ENCODE measurements at regions not wholly inside any gene's neighbourhood (a gene's known extent, or its start where the extent isn't known, plus 50 kb on each side); places are given as distances from the start of the nearest gene placed in this dataset.
"Not testable (repeated sequence)": the region's sequence is repeated elsewhere in the genome, so short reads cannot be mapped to it uniquely, and the experiment has no call there.

GRCh38 chr1:37360011-37360410 lies 114.4 kb upstream of the ZC3H12A start:
- DNase-seq (no peak), ATAC-seq (no peak)
- Histone ChIP-seq H3K9me3 (ENCODE audit: control insufficient read depth, low read length) (no peaks in the 10 kb centered on the region), H3K4me3 (ENCODE audit: low read length) (no peak overlapping the region), H3K27me3 (ENCODE audit: control insufficient read depth, insufficient read depth) (no peaks in the 10 kb centered on the region), H3K4me1 (ENCODE audit: control insufficient read depth, insufficient read depth, low read length) (no peaks in the 10 kb centered on the region), H3K27ac (ENCODE audit: low read length) (no peak overlapping the region)
- intact Hi-C loops (cut with DNase I), result no loop called here
- WGBS, result 50% methylated on average over 6 of the region's 6 CpGs

DNA sequence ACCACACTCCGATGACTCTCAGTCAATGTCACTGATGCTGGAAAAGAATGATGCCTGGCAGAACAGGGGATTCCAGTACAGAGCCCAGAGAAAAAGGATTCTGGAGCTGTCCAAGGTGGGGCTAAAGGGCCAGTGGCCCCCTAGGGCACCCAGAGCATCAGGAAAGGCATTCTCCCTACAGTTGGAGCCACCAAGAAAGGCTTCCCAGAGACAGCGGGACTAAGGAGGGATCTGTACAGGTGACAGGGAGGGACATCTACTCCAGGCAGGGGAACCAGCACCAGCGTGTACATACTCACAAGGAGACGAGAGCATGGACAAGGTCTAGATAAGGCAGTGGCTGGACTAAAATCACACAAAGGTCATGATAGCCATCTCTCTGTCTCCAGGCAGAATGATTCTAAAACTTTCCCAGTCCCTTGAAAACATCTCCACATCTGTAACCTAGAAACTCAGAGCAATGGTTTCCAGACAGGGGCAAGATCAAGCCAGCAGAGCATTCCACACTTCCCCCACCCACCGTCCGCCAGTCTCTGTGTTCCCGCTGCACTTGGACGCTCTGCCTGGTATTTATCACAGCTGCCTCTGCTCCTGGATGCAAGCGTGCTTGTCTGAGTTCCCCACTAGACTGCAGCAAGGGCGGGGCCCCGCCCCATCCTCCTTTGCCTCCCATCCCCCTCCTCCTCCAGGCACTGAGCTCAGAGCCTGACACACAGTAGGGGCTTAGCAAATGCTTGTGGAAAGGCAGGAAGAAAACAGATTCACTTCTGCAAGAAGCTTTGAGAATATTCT lies 111.6 kb upstream of the ZC3H12A start:
- DNase-seq (peak in 1 of 3 donors; percentile 58), ATAC-seq (peak in 1 of 2 donors; percentile 26)
- Histone ChIP-seq H3K9me3 (ENCODE audit: control insufficient read depth, low read length) (no peaks in the 10 kb centered on the region), H3K4me3 (ENCODE audit: low read length) (no peak overlapping the region), H3K4me1 (ENCODE audit: control insufficient read depth, insufficient read depth, low read length) (no peaks in the 10 kb centered on the region), H3K27ac (ENCODE audit: low read length) (no peak overlapping the region), H3K27me3 (ENCODE audit: control insufficient read depth, insufficient read depth) (no peaks in the 10 kb centered on the region)
- 18% methylated on average over 11 of the region's 11 CpGs for WGBS
- intact Hi-C loops (cut with DNase I), result no loop called here

GRCh38 chr1:37363535-37363934 lies 110.8 kb upstream of the ZC3H12A start:
- no peaks in the 10 kb centered on the region for H3K9me3 ChIP-seq (ENCODE audit: control insufficient read depth, low read length)
- DNase-seq (no peak), ATAC-seq (no peak)
- intact Hi-C loops (cut with DNase I), result no loop called here
- H3K27ac ChIP-seq (ENCODE audit: low read length), result no peak overlapping the region
- no peaks in the 10 kb centered on the region for H3K27me3 ChIP-seq (ENCODE audit: control insufficient read depth, insufficient read depth)
- WGBS, result 57% methylated on average over 4 of the region's 4 CpGs
- H3K4me3 ChIP-seq (ENCODE audit: low read length), result no peak overlapping the region
- H3K4me1 ChIP-seq (ENCODE audit: control insufficient read depth, insufficient read depth, low read length), result no peaks in the 10 kb centered on the region

- WGBS, result 59% methylated on average over 3 of the region's 3 CpGs
- DNase-seq; H3K9me3 ChIP-seq (ENCODE audit: control insufficient read depth, low read length); H3K27me3 ChIP-seq (ENCODE audit: control insufficient read depth, insufficient read depth); H3K27ac ChIP-seq (ENCODE audit: low read length); ATAC-seq; H3K4me3 ChIP-seq (ENCODE audit: low read length); H3K4me1 ChIP-seq (ENCODE audit: control insufficient read depth, insufficient read depth, low read length); intact Hi-C loops (cut with DNase I): not testable (repeated sequence)
These were observed 105.6 kb upstream of the ZC3H12A start for GRCh38 chr1:37368665-37369315.

GRCh38 chr1:37372302-37372701 lies 102.1 kb upstream of the ZC3H12A start:
- 62% methylated on average over 2 of the region's 2 CpGs for WGBS
- Histone ChIP-seq H3K4me3 (ENCODE audit: low read length) (no peak overlapping the region), H3K27ac (ENCODE audit: low read length) (no peak overlapping the region), H3K27me3 (ENCODE audit: control insufficient read depth, insufficient read depth) (no peaks in the 10 kb centered on the region), H3K4me1 (ENCODE audit: control insufficient read depth, insufficient read depth, low read length) (no peaks in the 10 kb centered on the region), H3K9me3 (ENCODE audit: control insufficient read depth, low read length) (no peaks in the 10 kb centered on the region)
- no peak for DNase-seq
- ATAC-seq, result no peak
- intact Hi-C loops (cut with DNase I), result no loop called here

DNA sequence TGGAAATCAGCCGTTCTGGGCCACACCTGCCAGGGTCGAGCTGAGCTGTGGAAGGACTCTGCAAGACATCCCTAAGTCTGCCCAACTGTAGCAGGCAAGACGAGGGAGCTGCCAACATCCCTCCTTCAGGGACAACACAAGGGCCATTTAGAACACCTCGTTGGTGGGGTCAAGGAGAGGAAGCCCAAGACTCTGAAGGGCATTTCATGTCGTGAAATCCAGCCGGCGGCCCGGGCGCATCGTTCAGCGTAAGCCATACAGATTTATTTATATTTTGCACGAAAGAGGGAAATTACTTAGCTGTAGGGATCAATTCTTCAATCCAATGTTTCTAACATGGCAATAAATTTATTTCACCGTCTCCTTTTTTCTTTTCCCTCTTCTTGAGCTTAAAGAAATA lies 101.7 kb upstream of the ZC3H12A start:
- no peak for ATAC-seq
- Histone ChIP-seq H3K27ac (ENCODE audit: low read length) (no peak overlapping the region), H3K27me3 (ENCODE audit: control insufficient read depth, insufficient read depth) (no peaks in the 10 kb centered on the region), H3K4me1 (ENCODE audit: control insufficient read depth, insufficient read depth, low read length) (no peaks in the 10 kb centered on the region), H3K9me3 (ENCODE audit: control insufficient read depth, low read length) (no peaks in the 10 kb centered on the region), H3K4me3 (ENCODE audit: low read length) (no peak overlapping the region)
- no peak for DNase-seq
- 77% methylated on average over 13 of the region's 13 CpGs for WGBS
- intact Hi-C loops (cut with DNase I), result no loop called here

- no peaks in the 10 kb centered on the region for H3K9me3 ChIP-seq (ENCODE audit: control insufficient read depth, low read length)
- intact Hi-C loops (cut with DNase I), result no loop called here
- H3K4me3 ChIP-seq (ENCODE audit: low read length), result no peak overlapping the region
- ATAC-seq (no peak), DNase-seq (no peak)
- WGBS, result 72% methylated on average over 3 of the region's 3 CpGs
- no peaks in the 10 kb centered on the region for H3K27me3 ChIP-seq (ENCODE audit: control insufficient read depth, insufficient read depth)
- no peaks in the 10 kb centered on the region for H3K4me1 ChIP-seq (ENCODE audit: control insufficient read depth, insufficient read depth, low read length)
- H3K27ac ChIP-seq (ENCODE audit: low read length), result no peak overlapping the region
These were observed 101.0 kb upstream of the ZC3H12A start for GRCh38 chr1:37373413-37373812.

DNA sequence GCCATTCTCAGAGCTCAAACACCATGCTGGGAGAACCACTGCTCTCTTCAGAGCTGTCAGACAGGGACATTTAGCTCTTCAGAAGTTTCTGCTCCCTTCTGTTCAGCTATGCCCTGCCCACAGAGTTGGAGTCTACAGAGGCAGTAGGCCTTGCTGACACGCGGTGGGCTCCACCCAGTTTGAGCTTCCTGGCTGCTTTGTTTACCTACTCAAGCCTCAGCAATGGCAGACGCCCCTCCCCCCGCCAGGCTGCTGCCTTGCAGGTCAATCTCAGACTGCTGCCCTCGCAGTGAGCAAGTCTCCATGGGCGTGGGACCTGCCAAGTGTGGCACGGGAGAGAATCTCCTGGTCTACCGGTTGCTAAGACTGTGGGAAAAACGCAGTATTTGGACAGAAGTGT lies 93.8 kb upstream of the ZC3H12A start:
- H3K27ac ChIP-seq (ENCODE audit: low read length); ATAC-seq; H3K27me3 ChIP-seq (ENCODE audit: control insufficient read depth, insufficient read depth); intact Hi-C loops (cut with DNase I); H3K4me3 ChIP-seq (ENCODE audit: low read length); H3K9me3 ChIP-seq (ENCODE audit: control insufficient read depth, low read length); DNase-seq; H3K4me1 ChIP-seq (ENCODE audit: control insufficient read depth, insufficient read depth, low read length): not testable (repeated sequence)
- 50% methylated on average over 9 of the region's 9 CpGs for WGBS

DNA sequence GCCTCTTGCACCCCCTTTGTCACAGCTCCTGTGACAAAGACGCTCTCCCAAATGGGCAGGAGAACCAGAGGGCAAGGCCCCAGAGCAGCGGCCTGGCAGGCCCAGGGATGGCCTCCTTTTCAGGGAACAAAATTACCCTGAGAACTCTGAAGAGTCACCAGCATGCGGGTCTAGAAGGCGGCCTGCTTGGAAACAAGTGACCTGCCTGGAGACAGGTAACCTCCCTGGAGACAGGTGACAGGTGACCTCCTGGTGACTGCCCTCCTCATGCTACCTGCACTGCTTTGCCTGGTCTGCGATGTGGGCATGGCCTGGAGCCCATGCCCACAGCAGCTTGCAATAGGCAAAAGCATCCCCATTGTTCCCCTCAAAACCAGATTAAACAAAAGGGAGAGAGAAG lies 86.5 kb upstream of the ZC3H12A start:
- Histone ChIP-seq H3K27me3 (ENCODE audit: control insufficient read depth, insufficient read depth) (no peaks in the 10 kb centered on the region), H3K9me3 (ENCODE audit: control insufficient read depth, low read length) (no peaks in the 10 kb centered on the region), H3K4me3 (ENCODE audit: low read length) (no peak overlapping the region), H3K27ac (ENCODE audit: low read length) (no peak overlapping the region), H3K4me1 (ENCODE audit: control insufficient read depth, insufficient read depth, low read length) (no peaks in the 10 kb centered on the region)
- 82% methylated on average over 5 of the region's 5 CpGs for WGBS
- DNase-seq (no peak), ATAC-seq (no peak)
- intact Hi-C loops (cut with DNase I), result no loop called here

- no peaks in the 10 kb centered on the region for H3K4me1 ChIP-seq (ENCODE audit: control insufficient read depth, insufficient read depth, low read length)
- intact Hi-C loops (cut with DNase I), result no loop called here
- ATAC-seq, result no peak
- H3K4me3 ChIP-seq (ENCODE audit: low read length), result no peak overlapping the region
- WGBS, result 83% methylated on average over 6 of the region's 6 CpGs
- no peaks in the 10 kb centered on the region for H3K9me3 ChIP-seq (ENCODE audit: control insufficient read depth, low read length)
- H3K27ac ChIP-seq (ENCODE audit: low read length), result no peak overlapping the region
- H3K27me3 ChIP-seq (ENCODE audit: control insufficient read depth, insufficient read depth), result no peaks in the 10 kb centered on the region
- no peak for DNase-seq
These were observed 85.1 kb upstream of the ZC3H12A start for GRCh38 chr1:37389327-37389726.

- intact Hi-C loops (cut with DNase I), result no loop called here
- no peak for ATAC-seq
- no peaks in the 10 kb centered on the region for H3K4me1 ChIP-seq (ENCODE audit: control insufficient read depth, insufficient read depth, low read length)
- no peak overlapping the region for H3K4me3 ChIP-seq (ENCODE audit: low read length)
- WGBS, result 14% methylated on average over 11 of the region's 11 CpGs
- H3K27ac ChIP-seq (ENCODE audit: low read length), result no peak overlapping the region
- DNase-seq, result no peak
- H3K9me3 ChIP-seq (ENCODE audit: control insufficient read depth, low read length), result no peaks in the 10 kb centered on the region
- H3K27me3 ChIP-seq (ENCODE audit: control insufficient read depth, insufficient read depth), result no peaks in the 10 kb centered on the region
These were observed 83.0 kb upstream of the ZC3H12A start for GRCh38 chr1:37391211-37392011.

All from right cardiac atrium (tissue), 5 donors.